IMR-90 (cell line): ENCODE measurements at regions not wholly inside any gene's neighbourhood (a gene's known extent, or its start where the extent isn't known, plus 50 kb on each side); places are given as distances from the start of the nearest gene placed in this dataset.

Experiments
- ATAC-seq: fragments of 200-7000 bp; cut with Tn5 transposase; 2 replicates; pipeline ENCODE4 v1.9.1; 2020; ENCODE audit warnings: low read depth, mild to moderate bottlenecking, moderate library complexity
- BruUV-seq: library from RNA; stranded (reverse); fragments of 400-500 nt; replicated peaks from 2 replicates; lab custom pipeline; 2021; lab: Mats Ljungman, UMichigan
- CTCF ChIA-PET: fragments of 300-600 bp; formaldehyde crosslinking; extraction: SDS; loops from one replicate; lab custom pipeline; 2021; ENCODE audit warnings: antibody characterized with exemption; lab: Yijun Ruan, JAX
- POLR2A ChIA-PET: fragments of 300-600 bp; sonication (Branson Sonifier 250); formaldehyde crosslinking; loops from one replicate; lab custom pipeline; 2022; ENCODE audit warnings: antibody characterized with exemption; ENCODE audit not compliant: unreplicated experiment; lab: Charles Lee
- DNase-seq: peaks from one replicate; pipeline ENCODE4 v3.0.0; 2013
- H2AFZ ChIP-seq: replicated peaks from 2 replicates; pipeline ENCODE3; 2013; ENCODE audit warnings: low read length, mild to moderate bottlenecking; ENCODE audit not compliant: poor library complexity
- H2AK5ac ChIP-seq: 2 replicates; pipeline ENCODE4 v1.6.1; 2013; ENCODE audit warnings: low read depth, low read length, inconsistent platforms
- H2AK9ac ChIP-seq: replicated peaks from 2 replicates; pipeline ENCODE3; 2013; ENCODE audit warnings: mild to moderate bottlenecking, low read depth, low read length, moderate library complexity; ENCODE audit not compliant: poor library complexity
- H2BK120ac ChIP-seq: 2 replicates; pipeline ENCODE4 v1.6.1; 2013; ENCODE audit warnings: low read depth, low read length, inconsistent platforms
- H2BK15ac ChIP-seq: 3 replicates; pipeline ENCODE4 v1.6.1; 2013; ENCODE audit warnings: low read depth, low read length, inconsistent platforms
- H2BK20ac ChIP-seq: 2 replicates; pipeline ENCODE4 v1.6.1; 2013; ENCODE audit warnings: low read depth, mild to moderate bottlenecking, inconsistent platforms, low read length, moderate library complexity
- H2BK5ac ChIP-seq: 2 replicates; pipeline ENCODE4 v1.6.1; 2013; ENCODE audit warnings: mild to moderate bottlenecking, low read depth, low read length, inconsistent platforms; ENCODE audit not compliant: poor library complexity, severe bottlenecking
- H3K14ac ChIP-seq: replicated peaks from 2 replicates; pipeline ENCODE4 v1.6.1; 2013; ENCODE audit warnings: low read depth, low read length, inconsistent platforms
- H3K18ac ChIP-seq: 2 replicates; pipeline ENCODE4 v1.6.1; 2013; ENCODE audit warnings: low read depth, low read length, control low read depth
- H3K23ac ChIP-seq: 2 replicates; pipeline ENCODE4 v1.6.1; 2013; ENCODE audit warnings: low read depth, low read length, inconsistent platforms
- H3K27ac ChIP-seq: 2 replicates; pipeline ENCODE4 v1.5.1; 2013; ENCODE audit warnings: mild to moderate bottlenecking, control low read depth, low read length; ENCODE audit not compliant: insufficient read depth
- H3K27me3 ChIP-seq: 2 replicates; pipeline ENCODE4 v1.6.1; 2013; ENCODE audit warnings: low read length; ENCODE audit not compliant: control insufficient read depth, insufficient read depth
- H3K36me3 ChIP-seq: 2 replicates; pipeline ENCODE4 v1.6.1; 2013; ENCODE audit warnings: low read length, mixed read lengths; ENCODE audit not compliant: control insufficient read depth, insufficient read depth
- H3K4ac ChIP-seq: 2 replicates; pipeline ENCODE4 v1.6.1; 2013; ENCODE audit warnings: low read depth, low read length, inconsistent platforms
- H3K4me1 ChIP-seq: 2 replicates; pipeline ENCODE4 v1.6.1; 2013; ENCODE audit warnings: low read length, mixed read lengths; ENCODE audit not compliant: control insufficient read depth, insufficient read depth
- H3K4me2 ChIP-seq: 2 replicates; pipeline ENCODE4 v1.6.1; 2013; ENCODE audit warnings: low read depth, mild to moderate bottlenecking, control low read depth, low read length, moderate library complexity
- H3K4me3 ChIP-seq: 2 replicates; pipeline ENCODE4 v1.5.1; 2013; ENCODE audit warnings: low read depth, mild to moderate bottlenecking, control low read depth, low read length, moderate library complexity; ENCODE audit not compliant: insufficient read depth
- H3K56ac ChIP-seq: 2 replicates; pipeline ENCODE4 v1.6.1; 2013; ENCODE audit warnings: low read length, inconsistent platforms; ENCODE audit not compliant: insufficient read depth; ENCODE audit errors: extremely low read depth
- H3K79me1 ChIP-seq, 2 experiments: 2 replicates each; pipeline ENCODE4 v1.6.1; 2013; ENCODE audit warnings: low read length in 2 of 2, inconsistent platforms in 1 of 2, low read depth in 1 of 2
- H3K9ac ChIP-seq: 2 replicates; pipeline ENCODE4 v1.6.1; 2013; ENCODE audit warnings: low read depth, low read length, control low read depth
- H3K9me1 ChIP-seq: 2 replicates; pipeline ENCODE4 v1.6.1; 2013; ENCODE audit warnings: low read length, inconsistent platforms; ENCODE audit not compliant: insufficient read depth
- H3K9me3 ChIP-seq: 2 replicates; pipeline ENCODE4 v1.6.1; 2013; ENCODE audit warnings: low read length; ENCODE audit not compliant: control insufficient read depth, insufficient read depth
- H4K20me1 ChIP-seq: 2 replicates; pipeline ENCODE4 v1.6.1; 2013; ENCODE audit warnings: low read length, inconsistent platforms; ENCODE audit not compliant: insufficient read depth
- H4K5ac ChIP-seq: 2 replicates; pipeline ENCODE4 v1.6.1; 2013; ENCODE audit warnings: mild to moderate bottlenecking, low read depth, low read length, control low read depth
- H4K8ac ChIP-seq, 2 experiments: 2 replicates each; pipeline ENCODE4 v1.6.1; 2013; ENCODE audit warnings: low read depth in 2 of 2, low read length in 2 of 2, control low read depth in 1 of 2, inconsistent platforms in 1 of 2
- H4K91ac ChIP-seq: 2 replicates; pipeline ENCODE4 v1.6.1; 2013; ENCODE audit warnings: low read depth, low read length, inconsistent platforms; ENCODE audit not compliant: insufficient read depth
- POLR2A ChIP-seq: IDR thresholded peaks from 2 replicates; pipeline ENCODE4 v1.6.1; 2012; ENCODE audit warnings: mild to moderate bottlenecking, low read depth, low read length
- WGBS, 2 experiments: methylation state at CpG; one replicate each; pipeline versions ENCODE4 v1.1.5 to v1.1.7; 2013; ENCODE audit warnings: missing lambda C conversion rate in 2 of 2; ENCODE audit not compliant: insufficient read length in 1 of 2; ENCODE audit errors: extremely low coverage in 2 of 2; 5-methylcytosine and 5-hydroxymethylcytosine counted together
- dilution Hi-C: fragments of 300-500 bp; cut with HindIII; formaldehyde crosslinking; loops from one replicate; pipeline ENCODE4 v1.14.3; 2018; ENCODE audit warnings: low sequenced_read_pairs; ENCODE audit not compliant: unreplicated experiment
- in situ Hi-C: fragments of 300-500 bp; cut with MboI; formaldehyde crosslinking; loops from 3 replicates; pipeline ENCODE4 v1.14.3; 2019; ENCODE audit warnings: low sequenced_read_pairs, inconsistent platforms, mixed read lengths
- intact Hi-C: fragments of 100-400 bp; cut with micrococcal nuclease; formaldehyde crosslinking; loops from 2 replicates; pipeline ENCODE4 v1.10.0; 2022

- intact Hi-C loops (no loop called here), dilution Hi-C loops (no loop called here), in situ Hi-C loops (no loop called here)
- WGBS, 2 experiments: 17% methylated on average over 1 of the region's 9 CpGs; no CpG with 5 or more reads in 1 of the 2 experiments
- H3K4me3 ChIP-seq: no peak overlapping the region
- no TSS peak for BruUV-seq
- H3K27ac ChIP-seq: no peak overlapping the region
- no peak overlapping the region for H3K23ac ChIP-seq
- H3K9ac ChIP-seq: no peak overlapping the region
- TF ChIP-seq POLR2A: no peak
- H4K91ac ChIP-seq: no peak overlapping the region
- no peak overlapping the region for H2BK5ac ChIP-seq
- ChIA-PET CTCF (no interaction called here), POLR2A (no interaction called here)
- no peak overlapping the region for H3K18ac ChIP-seq
- H3K9me1 ChIP-seq: no peaks in the 10 kb centered on the region
- H3K36me3 ChIP-seq: no peaks in the 10 kb centered on the region
- H3K79me1 ChIP-seq: no peaks in the 10 kb centered on the region
- ATAC-seq (no peak), DNase-seq (no peak)
- H2AFZ ChIP-seq: no peak overlapping the region
- H3K56ac ChIP-seq: no peak overlapping the region
- H4K20me1 ChIP-seq: no peaks in the 10 kb centered on the region
- no peak overlapping the region for H3K14ac ChIP-seq
- no peaks in the 10 kb centered on the region for H3K4me1 ChIP-seq
- H3K4me2 ChIP-seq: no peak overlapping the region
- H4K8ac ChIP-seq: no peak overlapping the region
- no peak overlapping the region for H2BK20ac ChIP-seq
- H4K5ac ChIP-seq: no peak overlapping the region
- H2AK5ac ChIP-seq: no peak overlapping the region
- H3K4ac ChIP-seq: no peak overlapping the region
- no peak overlapping the region for H2BK15ac ChIP-seq
- peaks cover 37% of the 10 kb centered on the region for H3K9me3 ChIP-seq
- no peak overlapping the region for H2AK9ac ChIP-seq
- no peak overlapping the region for H2BK120ac ChIP-seq
- no peaks in the 10 kb centered on the region for H3K27me3 ChIP-seq
These were observed 305.1 kb downstream of the FGFR2 start for GRCh38 chr10:121293110-121293509.
